ENCODE measurements at regions not wholly inside any gene's neighbourhood (a gene's known extent, or its start where the extent isn't known, plus 50 kb on each side); places are given as distances from the start of the nearest gene placed in this dataset.
A peak's percentile ranks its signal among the peaks of the same experiment; 100 is the strongest.

GRCh38 chr1:97007840-97008604 is 286.4 kb downstream of the PTBP2 start:
- no peak for DNase-seq (ENCODE audit: low read depth)
- TF ChIP-seq CTCF (IDR thresholded peaks at IDR 0.05; ENCODE audit: insufficient read depth, low read depth, low read length) = no peak

GRCh38 chr1:97010566-97011264 is 289.1 kb downstream of the PTBP2 start:
- no peak for TF ChIP-seq CTCF (IDR thresholded peaks at IDR 0.05; ENCODE audit: insufficient read depth, low read depth, low read length)
- H3K4me3 ChIP-seq (ENCODE audit: low read depth, low read length) = no peak overlapping the region
- no peak for DNase-seq (ENCODE audit: low read depth)

More at GRCh38 chr1:97007840-97008604, 286.4 kb downstream of the PTBP2 start:
- no peak overlapping the region for H3K4me3 ChIP-seq (ENCODE audit: low read depth, low read length)

- no peak for TF ChIP-seq CTCF (IDR thresholded peaks at IDR 0.05; ENCODE audit: insufficient read depth, low read depth, low read length)
- DNase-seq (ENCODE audit: low read depth) = no peak
Observed at GRCh38 chr1:97013136-97013535, 291.6 kb downstream of the PTBP2 start.

GRCh38 chr1:97013941-97014340 is 292.4 kb downstream of the PTBP2 start:
- DNase-seq (ENCODE audit: low read depth) = peak; percentile 41
- no peak for TF ChIP-seq CTCF (IDR thresholded peaks at IDR 0.05; ENCODE audit: insufficient read depth, low read depth, low read length)
- no peak overlapping the region for H3K4me3 ChIP-seq (ENCODE audit: low read depth, low read length)

More at GRCh38 chr1:97013136-97013535, 291.6 kb downstream of the PTBP2 start:
- H3K4me3 ChIP-seq (ENCODE audit: low read depth, low read length) = no peak overlapping the region

- DNase-seq (ENCODE audit: low read depth) = no peak
- H3K4me3 ChIP-seq (ENCODE audit: low read depth, low read length) = no peak overlapping the region
- TF ChIP-seq CTCF (IDR thresholded peaks at IDR 0.05; ENCODE audit: insufficient read depth, low read depth, low read length) = no peak
Observed at GRCh38 chr1:97014426-97014825, 292.8 kb downstream of the PTBP2 start.

GRCh38 chr1:97017895-97018294 is 296.3 kb downstream of the PTBP2 start:
- TF ChIP-seq CTCF (IDR thresholded peaks at IDR 0.05; ENCODE audit: insufficient read depth, low read depth, low read length) = peak; percentile 8
- no peak for DNase-seq (ENCODE audit: low read depth)
- H3K4me3 ChIP-seq (ENCODE audit: low read depth, low read length) = no peak overlapping the region
